ENCODE measurements at regions not wholly inside any gene's neighbourhood (a gene's known extent, or its start where the extent isn't known, plus 50 kb on each side); places are given as distances from the start of the nearest gene placed in this dataset.

DNA sequence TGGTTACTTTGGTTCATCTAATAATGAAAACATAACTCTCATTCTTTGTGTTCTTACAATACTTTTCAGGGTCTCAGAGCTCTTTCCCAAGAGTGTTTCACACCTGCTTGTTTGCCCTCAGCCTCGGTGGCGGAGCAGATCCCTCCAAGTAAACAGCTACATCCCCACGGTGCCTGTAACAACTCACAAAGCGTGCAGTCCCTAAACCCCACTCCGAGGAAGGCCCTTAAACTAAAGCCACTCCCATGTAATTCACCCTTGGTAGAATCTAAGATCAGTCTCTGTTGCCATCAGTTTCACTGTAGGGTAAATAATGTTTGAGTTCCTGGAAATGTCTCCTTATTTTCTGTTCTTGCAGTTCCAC, 101.1 kb downstream of the TFAP2A start:
- no peak overlapping the region for H3K9ac ChIP-seq (ENCODE audit: extremely low read depth, insufficient read length, low read length)
- no peak overlapping the region for H2BK5ac ChIP-seq (ENCODE audit: insufficient read length, low read length)
- no peaks in the 10 kb centered on the region for H3K27me3 ChIP-seq (ENCODE audit: insufficient read depth, low read length)
- no peak overlapping the region for H3K14ac ChIP-seq (ENCODE audit: insufficient read depth, low read length)
- no peak overlapping the region for H3K4me2 ChIP-seq (ENCODE audit: insufficient read depth, insufficient read length, low read length)
- no peaks in the 10 kb centered on the region for H3K9me3 ChIP-seq (ENCODE audit: control insufficient read depth, low read depth, low read length)
- no peak overlapping the region for H2BK120ac ChIP-seq (ENCODE audit: low read depth, low read length, poor library complexity, severe bottlenecking)
- H4K5ac ChIP-seq (ENCODE audit: insufficient read length, low read depth, low read length) = no peak overlapping the region
- H4K20me1 ChIP-seq (ENCODE audit: control insufficient read depth, insufficient read depth, insufficient read length) = no peaks in the 10 kb centered on the region
- Mint-ChIP-seq H3K9me3 (peaks cover under 1% of the 10 kb centered on the region in 2 experiments; a peak in 2 of 5 replicates), H3K27ac (peak overlapping the region in 1 of 3 experiments; percentile 50; a peak in 1 of 7 replicates), H3K27me3 (ENCODE audit: low read depth) (0 out of 2 replicates have a peak, but pooled peaks cover 1% of the 10 kb centered on the region), H3K4me1 (peaks cover 73 to 84% of the 10 kb centered on the region in 2 experiments), H3K36me3 (ENCODE audit: insufficient read depth in 1 of 3, low read depth in 3 of 3) (peaks cover 0 to 2% (median 0%) of the 10 kb centered on the region in 3 experiments; a peak in 2 of 7 replicates), H3K4me3 (no peak overlapping the region)
- H3T11ph ChIP-seq (ENCODE audit: low read length) = no peak overlapping the region
- H3K18ac ChIP-seq (ENCODE audit: insufficient read length, low read depth, low read length) = no peak overlapping the region
- H3K79me2 ChIP-seq (ENCODE audit: insufficient read depth, low read length) = no peaks in the 10 kb centered on the region
- H4K8ac ChIP-seq (replicated peaks; ENCODE audit: insufficient read length, low read depth, low read length) = no peak overlapping the region
- DNase-seq = no peak
- H2BK20ac ChIP-seq (ENCODE audit: low read depth, low read length, poor library complexity, severe bottlenecking) = no peak overlapping the region
- H2BK12ac ChIP-seq (ENCODE audit: insufficient read length, low read depth, low read length) = no peak overlapping the region
- H2BK15ac ChIP-seq (ENCODE audit: low read depth, low read length) = no peak overlapping the region
- H3K4me1 ChIP-seq (ENCODE audit: insufficient read depth, low read length) = peaks cover 6% of the 10 kb centered on the region
- no peak overlapping the region for H2AFZ ChIP-seq (ENCODE audit: low read length)
- no peak overlapping the region for H2AK5ac ChIP-seq (ENCODE audit: insufficient read length, low read length)
- no peak overlapping the region for H4K91ac ChIP-seq (ENCODE audit: insufficient read length, low read depth, low read length)
- no peak for TF ChIP-seq CTCF (conservative IDR thresholded peaks at IDR 0.05)
- no peak overlapping the region for H3K56ac ChIP-seq (ENCODE audit: insufficient read length, low read depth, low read length)
- no peaks in the 10 kb centered on the region for H3K23me2 ChIP-seq (ENCODE audit: insufficient read length, low read depth, low read length, poor library complexity, severe bottlenecking)
- no peaks in the 10 kb centered on the region for H3K79me1 ChIP-seq (ENCODE audit: insufficient read depth, low read depth, low read length, poor library complexity, severe bottlenecking)
- no peak overlapping the region for H3K27ac ChIP-seq (ENCODE audit: insufficient read length, low read depth, low read length)
- WGBS (ENCODE audit: extremely low coverage, insufficient read length, low lambda C conversion rate) = no CpG with 5 or more reads among the region's 5 CpGs
- no peak overlapping the region for H3K23ac ChIP-seq (ENCODE audit: insufficient read length, low read depth, low read length)
- no peak overlapping the region for H3K4ac ChIP-seq (ENCODE audit: low read depth, low read length)

Measured in H9 (cell line).